ENCODE measurements at regions not wholly inside any gene's neighbourhood (a gene's known extent, or its start where the extent isn't known, plus 50 kb on each side); places are given as distances from the start of the nearest gene placed in this dataset.
"Not testable (repeated sequence)": the region's sequence is repeated elsewhere in the genome, so short reads cannot be mapped to it uniquely, and the experiment has no call there.

DNA sequence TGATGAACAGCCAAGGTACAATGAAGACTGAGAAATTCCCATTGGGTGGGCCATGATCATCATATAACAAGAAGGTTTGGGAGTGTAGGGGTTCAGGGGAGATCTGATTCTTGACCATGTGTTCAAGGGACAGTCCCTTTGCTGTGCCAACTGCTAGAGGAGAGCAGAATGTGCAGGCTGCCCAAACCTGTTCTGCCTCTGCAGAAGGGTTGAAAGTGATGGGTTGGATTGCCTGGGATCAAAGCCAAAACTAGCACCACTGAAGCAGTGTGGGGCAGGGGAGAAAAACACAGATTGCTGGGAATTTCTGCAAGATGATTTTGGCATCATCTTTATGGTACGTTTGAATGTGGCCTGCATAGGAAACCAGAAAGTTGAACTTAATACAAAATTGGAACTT is 303.9 kb downstream of the OTUD1 start:
- no peak for DNase-seq (ENCODE audit: extremely low read depth in 1 of 2, low read depth in 1 of 2)

DNA sequence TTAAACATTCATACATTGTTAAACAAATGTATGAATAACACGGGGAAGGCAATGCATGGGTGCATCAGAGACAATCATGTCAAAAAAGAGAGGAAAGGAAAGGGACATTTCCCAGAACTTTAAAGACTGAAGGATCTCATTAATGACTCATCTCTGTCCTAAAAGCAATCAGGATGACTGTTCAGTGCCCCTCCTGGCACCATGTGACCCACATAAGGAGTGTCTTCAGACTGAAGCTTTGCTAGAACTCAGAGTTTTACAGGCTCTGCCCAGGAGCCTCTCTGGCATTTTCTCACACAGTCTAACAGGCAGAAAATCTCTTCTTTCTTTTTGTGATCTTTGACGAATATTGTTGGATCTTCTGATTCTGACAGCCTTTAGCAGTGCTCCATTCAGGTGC is 315.3 kb downstream of the OTUD1 start:
- DNase-seq (ENCODE audit: extremely low read depth in 1 of 2, low read depth in 1 of 2) = no peak

DNA sequence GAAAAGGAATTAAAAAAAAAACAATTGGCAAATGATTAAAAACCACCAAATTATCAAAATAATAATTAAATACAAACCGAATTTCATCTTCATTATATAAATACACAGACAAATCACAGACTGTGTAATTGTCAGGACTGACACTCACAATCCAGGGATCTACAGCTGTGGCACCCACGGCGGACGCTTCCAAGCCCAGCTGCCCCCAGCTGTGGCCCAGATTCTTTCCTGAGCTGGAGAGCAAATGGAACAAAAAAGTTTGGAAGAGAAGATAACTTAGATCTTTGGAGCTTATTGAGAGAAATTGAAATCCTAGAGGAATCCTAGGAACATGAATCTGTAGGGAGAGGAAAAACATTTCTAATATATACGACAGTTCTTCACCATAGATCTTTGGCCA is 316.1 kb downstream of the OTUD1 start:
- no peak for DNase-seq (ENCODE audit: extremely low read depth in 1 of 2, low read depth in 1 of 2)

DNA sequence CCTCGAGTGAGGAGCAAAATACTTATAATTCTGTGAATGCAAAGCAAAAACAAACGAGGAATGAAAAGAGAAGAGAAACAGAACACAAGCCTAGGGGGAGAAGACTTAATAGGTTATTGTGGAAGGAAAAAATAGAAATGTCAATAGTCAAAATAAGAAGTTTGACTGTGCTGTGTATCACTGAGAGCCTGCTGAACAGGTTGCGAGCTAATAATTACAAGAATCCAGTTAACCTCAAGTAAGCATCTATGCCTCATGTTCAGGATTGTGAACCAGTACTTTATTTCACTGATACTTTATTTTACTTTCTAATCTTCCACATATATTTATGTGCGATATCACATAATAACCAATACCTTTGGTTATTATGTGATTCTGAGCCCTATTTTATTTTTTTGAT is 316.7 kb downstream of the OTUD1 start:
- DNase-seq (ENCODE audit: extremely low read depth in 1 of 2, low read depth in 1 of 2) = no peak

DNA sequence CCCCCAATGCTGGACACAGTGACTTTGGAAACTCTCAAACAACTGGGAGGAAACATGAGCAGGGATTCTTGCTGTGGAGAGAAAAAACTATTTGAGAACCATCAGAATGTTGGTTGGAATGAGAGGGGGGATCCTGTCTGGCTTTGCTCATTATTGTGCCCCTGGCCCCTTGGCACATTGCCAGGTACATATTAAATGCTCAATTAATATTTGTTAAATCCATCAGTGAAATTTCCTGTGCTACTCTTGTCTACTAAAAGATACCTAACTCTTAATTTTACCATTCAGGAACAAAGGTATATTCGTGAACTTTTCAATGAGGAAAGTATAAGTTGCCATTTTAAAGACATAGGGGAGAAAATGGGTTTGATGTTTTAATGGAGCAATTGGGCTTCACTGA is 329.4 kb downstream of the OTUD1 start:
- no peak for DNase-seq (ENCODE audit: extremely low read depth in 1 of 2, low read depth in 1 of 2)

DNA sequence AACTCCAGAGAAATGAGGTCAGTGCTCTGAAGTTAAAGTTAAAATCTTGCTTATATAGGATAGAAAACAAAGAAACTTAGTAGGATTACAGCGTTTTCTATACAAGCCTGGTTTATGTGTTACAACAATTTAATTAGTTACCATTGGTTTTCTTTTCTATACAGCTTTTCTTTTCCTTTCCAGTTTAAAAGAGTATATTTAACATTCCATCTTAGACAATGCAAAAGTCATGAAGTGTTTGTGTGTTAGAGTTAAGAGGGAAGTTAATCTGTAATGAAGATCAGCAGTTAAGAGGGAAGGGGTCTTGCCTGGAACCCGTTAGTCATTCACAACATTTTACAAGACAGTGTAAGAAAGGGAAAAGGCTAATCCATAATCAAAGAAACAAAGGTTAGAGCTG is 338.3 kb downstream of the OTUD1 start:
- no peak for DNase-seq (ENCODE audit: extremely low read depth in 1 of 2, low read depth in 1 of 2)

DNA sequence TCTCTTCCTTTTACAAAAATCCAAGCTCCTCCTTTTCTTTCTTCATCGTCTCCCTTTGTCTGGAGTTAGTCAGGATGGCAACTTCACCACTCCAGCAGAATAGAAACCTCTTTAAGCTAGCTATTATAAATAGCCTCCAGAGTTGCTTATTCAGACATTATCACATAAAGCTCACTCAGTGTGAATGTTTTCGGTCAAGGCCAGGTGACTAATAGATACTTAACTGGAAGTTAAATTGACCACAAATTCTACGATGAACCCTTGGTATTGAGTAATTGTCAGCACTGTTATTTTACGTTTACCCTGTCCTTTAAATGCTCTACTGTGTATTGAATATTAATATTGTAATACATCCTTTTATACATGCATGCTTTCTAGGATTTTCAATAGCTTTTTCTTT is 340.4 kb downstream of the OTUD1 start:
- DNase-seq (ENCODE audit: extremely low read depth in 1 of 2, low read depth in 1 of 2) = no peak

DNA sequence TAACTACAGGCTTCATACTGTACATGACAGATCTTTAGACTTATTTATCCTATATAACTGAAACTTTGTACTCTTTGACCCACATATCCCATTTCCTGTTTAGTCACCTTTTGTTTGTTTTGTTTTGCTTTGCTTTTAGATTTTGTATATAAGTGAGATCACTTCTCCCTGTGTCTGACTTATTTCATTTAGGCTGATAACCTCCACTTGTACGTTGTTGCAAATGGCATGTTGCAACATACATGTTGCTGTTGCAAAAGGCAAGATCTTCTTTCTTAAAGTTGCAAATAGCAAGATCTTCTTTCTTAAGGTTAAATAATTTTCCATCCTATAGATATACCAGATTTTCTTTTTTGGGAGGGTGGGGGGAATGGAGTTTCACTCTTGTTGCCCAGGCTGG is 341.5 kb downstream of the OTUD1 start:
- DNase-seq (ENCODE audit: extremely low read depth in 1 of 2, low read depth in 1 of 2) = no peak

DNA sequence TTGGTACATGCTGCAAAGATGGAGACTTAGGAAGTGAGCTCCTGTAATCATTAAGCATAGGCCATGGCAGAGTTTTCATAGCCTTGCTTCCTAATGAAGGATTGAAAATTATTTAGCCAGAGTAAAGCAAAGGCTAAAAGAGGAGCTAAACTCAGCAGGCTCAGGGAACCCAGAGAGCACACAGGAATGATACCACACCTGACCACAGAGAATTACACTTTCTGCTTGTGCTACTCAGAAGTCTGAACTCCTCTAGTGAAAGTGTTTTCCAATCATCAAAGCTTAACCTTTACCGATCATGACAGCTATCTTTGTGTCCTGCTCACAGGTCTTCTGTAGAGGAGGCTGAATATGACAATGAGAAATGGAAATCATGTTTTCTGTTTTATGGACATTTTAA is 347.7 kb downstream of the OTUD1 start:
- DNase-seq (ENCODE audit: extremely low read depth in 1 of 2, low read depth in 1 of 2) = no peak

DNA sequence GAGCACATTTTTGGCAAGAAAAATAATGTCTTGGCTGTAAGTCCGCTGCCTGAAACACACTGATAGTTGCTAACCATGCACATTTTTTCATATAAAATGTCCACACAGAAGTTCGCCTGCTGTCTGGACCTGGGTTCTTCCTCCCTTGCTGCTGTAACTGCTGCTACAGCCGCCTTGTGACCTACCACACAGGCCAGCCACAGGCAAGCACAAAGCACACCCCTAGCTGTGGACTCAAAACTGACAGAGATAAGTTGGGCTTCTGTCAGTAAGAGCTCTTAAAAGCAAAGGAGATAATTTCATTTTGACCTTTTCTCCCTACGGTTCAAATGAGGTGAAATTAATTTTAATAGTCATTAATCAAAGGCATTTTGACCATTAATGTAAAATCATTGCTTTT is 354.7 kb downstream of the OTUD1 start:
- DNase-seq (ENCODE audit: extremely low read depth in 1 of 2, low read depth in 1 of 2) = no peak

DNA sequence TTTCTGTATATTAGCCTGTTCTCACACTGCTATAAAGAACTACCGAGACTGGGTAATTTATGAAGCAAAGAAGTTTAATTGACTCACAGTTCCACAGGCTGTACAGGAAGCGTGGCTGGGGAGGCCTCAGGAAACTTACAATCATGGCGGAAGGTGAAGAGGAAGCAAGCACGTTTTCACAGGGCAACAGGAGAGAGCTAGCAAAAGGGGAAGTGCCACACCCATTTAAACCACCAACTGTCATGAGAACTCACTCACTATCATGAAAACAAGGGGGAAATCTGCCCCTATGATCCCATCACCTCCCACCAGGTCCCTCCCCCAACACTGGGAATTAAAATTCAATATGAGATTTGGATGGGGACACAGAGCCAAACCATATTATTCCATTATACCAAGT is 358.6 kb downstream of the OTUD1 start:
- not testable (repeated sequence) for DNase-seq (ENCODE audit: extremely low read depth in 1 of 2, low read depth in 1 of 2)

DNA sequence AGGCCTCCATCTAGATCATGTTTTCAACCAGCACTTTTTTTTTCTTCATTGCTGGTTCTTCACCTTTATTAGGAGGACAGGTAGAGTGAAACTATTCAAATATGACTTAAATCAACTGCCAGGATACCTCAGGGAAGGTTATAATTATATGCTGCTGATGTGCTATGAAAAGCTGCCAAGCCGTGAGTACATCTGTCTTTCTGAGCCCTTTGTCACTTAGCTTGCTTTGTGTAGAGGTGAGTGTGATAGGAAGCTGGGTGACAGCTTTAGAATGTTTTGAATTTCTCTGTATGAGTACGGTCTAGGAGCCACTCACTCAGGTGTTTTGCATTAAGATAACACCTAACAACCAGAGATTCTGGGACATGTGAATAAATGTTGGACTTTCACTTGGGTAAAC is 365.2 kb downstream of the OTUD1 start:
- DNase-seq (ENCODE audit: extremely low read depth in 1 of 2, low read depth in 1 of 2) = no peak

DNA sequence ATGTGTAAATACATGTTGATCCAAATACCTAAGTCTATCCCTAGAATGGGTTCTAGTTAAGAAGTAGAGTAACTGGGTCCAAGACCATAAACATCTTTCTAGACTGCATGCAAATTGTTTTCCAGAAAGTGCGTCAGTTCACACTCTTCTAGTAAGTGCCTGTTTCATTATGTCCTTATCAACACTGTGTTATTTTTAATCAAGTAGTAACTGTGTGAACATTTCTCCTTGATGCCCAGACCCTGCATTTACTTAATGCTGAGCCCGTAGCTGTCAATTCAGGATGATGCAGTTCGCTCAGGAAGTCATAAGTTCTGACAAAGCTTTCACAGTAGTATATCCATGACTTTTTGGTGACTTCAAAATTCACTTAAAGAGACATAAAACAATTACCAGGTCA is 374.8 kb downstream of the OTUD1 start:
- DNase-seq (ENCODE audit: extremely low read depth in 1 of 2, low read depth in 1 of 2) = no peak

DNA sequence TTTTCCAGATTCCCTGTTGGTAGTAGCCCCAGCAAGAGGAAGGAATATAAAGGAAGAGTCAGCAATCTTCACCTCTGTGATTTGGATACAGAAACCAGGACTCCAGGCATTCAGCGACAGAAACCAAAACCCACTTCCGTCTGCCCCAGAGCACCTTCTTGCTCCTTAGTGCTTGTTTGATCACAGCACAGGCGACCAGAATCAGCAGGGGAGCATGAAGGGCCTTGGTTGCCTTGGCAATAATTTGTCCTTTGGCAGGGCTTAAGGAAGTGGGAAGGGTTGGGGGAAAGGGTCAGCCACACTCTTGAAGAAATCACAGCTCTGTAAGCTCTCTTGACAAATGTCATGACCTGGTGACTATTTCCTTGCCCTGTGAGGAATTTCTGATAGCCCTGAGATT is 379.6 kb downstream of the OTUD1 start:
- DNase-seq (ENCODE audit: extremely low read depth in 1 of 2, low read depth in 1 of 2) = no peak

DNA sequence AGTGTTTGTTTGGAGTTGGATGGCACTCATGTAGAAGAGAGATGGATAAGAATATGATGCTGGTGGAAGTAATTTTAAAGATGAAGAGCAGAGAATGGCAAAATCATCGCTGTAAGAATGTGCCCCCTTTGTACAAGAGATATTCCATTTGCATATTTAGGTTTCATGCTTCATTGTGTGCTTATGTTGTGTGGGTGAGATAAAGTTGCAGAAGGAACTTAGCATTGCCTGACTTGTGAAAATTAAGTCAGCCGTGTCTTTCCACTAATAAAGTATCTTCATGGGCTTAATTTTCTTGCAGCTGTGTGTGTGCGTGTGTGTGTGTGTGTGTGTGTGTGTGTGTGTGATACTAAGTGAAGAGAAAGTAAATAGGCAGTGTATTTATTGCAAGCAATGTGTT is 381.9 kb downstream of the OTUD1 start:
- DNase-seq (ENCODE audit: extremely low read depth in 1 of 2, low read depth in 1 of 2) = no peak

DNA sequence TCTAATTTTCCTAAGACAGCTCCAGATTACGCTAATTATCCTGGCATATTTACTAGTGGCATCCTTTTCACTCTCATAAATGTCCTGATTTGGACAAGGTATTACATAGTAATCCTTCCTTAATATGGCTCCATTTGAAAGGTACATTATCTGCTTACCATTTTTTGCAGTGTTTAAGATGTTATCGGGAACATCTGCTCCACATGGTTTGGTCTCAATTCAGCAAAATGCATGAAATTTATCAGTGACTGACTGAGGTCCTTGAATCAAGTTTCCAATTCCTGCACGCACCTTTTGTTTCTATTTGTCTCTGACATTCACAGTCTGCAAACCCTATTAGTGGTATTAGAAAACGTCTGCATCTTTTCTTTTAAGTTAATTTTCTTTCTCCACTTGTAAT is 384.1 kb upstream of the KIAA1217 start:
- DNase-seq (ENCODE audit: extremely low read depth in 1 of 2, low read depth in 1 of 2) = no peak

DNA sequence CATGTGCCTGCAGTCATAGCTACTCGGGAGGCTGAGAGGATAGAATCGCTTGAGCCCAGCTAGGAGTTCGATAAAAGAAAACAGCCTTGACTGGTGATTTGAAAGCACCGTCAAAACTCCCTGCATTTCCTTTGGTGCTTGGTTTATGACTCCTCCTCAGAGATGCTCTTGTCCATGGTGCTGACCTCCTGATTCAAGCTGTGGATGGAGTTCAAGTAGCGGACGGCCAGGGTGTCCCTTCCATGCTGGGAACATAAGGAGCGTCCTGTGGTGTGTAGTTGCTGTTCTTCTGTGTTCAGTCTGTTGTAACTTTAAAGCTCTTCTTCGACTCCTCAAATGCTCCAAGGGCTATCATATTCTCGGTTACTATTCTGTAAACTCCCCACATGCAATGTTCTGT is 382.5 kb upstream of the KIAA1217 start:
- DNase-seq (ENCODE audit: extremely low read depth in 1 of 2, low read depth in 1 of 2) = no peak

DNA sequence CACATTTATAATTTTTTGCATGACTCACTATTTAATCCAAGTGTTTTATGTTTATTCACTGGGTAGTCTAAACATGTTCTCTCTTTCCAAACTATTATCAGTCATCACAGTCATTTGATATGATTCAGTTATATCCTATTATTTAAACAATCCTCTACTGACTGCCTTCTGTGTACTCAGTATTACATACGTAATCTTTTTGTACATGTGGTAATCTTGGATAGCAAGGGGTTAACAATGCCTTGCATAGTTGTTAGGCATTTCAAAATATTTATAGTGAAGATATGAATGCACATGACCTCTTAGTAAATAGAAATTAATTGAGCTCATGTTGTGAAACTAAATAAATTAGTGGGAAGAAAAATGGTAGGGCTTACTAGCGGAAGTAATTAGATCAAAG is 379.4 kb upstream of the KIAA1217 start:
- no peak for DNase-seq (ENCODE audit: extremely low read depth in 1 of 2, low read depth in 1 of 2)

DNA sequence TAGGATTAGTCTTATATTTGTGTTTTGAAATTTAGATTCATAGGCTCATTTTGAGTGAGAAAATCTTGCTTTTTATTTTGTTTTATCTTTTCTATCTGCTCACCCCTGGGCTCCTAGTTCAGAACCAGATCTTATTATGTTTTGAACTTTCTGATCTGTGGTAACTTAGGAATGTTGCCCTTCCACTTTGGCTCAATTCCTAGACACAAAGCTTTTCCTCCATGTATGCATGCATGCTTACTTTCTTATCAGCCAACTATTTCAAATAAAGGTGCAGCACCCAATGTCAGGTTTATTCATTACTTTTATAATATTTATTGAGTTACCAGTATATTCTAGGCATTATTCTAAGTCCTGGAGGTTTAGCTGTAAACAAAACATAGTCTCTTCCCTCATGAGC is 374.8 kb upstream of the KIAA1217 start:
- no peak for DNase-seq (ENCODE audit: extremely low read depth in 1 of 2, low read depth in 1 of 2)

DNA sequence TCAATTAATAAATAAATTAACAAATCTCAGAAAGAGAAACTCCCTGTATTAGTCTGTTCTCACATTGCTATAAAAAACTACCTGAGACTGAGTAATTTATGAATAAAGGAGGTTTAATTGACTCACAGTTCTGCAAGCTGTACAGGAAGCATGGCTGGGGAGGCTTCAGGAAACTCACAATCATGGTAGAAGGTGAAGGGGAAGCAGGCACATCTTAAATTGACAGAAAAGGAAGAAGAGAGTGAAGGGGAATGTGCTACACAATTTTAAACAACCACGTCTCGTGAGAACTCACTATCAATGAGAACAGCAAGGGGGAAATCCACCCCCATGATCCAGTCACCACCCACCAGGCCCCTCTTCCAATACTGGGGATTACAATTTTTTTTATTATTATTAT is 358.3 kb upstream of the KIAA1217 start:
- no peak for DNase-seq (ENCODE audit: extremely low read depth in 1 of 2, low read depth in 1 of 2)

DNA sequence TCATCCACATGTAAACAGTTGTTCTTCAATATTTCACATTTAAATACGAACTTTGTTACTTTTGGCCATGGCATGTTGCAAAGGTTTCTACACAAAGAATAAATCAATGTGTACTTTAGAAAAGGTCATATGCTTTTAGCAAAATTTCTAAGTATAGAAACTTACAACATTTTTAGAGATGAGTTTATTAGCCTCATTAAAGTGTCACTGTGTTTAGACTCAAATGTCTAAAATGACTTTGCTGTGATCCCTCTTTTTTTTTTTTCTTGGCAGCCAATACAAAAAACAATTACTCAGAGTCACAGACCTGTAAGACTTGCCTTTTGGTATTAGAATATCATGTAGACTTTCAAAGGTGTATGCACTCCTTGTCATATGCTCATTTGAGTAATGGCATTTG is 349.3 kb upstream of the KIAA1217 start:
- no peak for DNase-seq (ENCODE audit: extremely low read depth in 1 of 2, low read depth in 1 of 2)

DNA sequence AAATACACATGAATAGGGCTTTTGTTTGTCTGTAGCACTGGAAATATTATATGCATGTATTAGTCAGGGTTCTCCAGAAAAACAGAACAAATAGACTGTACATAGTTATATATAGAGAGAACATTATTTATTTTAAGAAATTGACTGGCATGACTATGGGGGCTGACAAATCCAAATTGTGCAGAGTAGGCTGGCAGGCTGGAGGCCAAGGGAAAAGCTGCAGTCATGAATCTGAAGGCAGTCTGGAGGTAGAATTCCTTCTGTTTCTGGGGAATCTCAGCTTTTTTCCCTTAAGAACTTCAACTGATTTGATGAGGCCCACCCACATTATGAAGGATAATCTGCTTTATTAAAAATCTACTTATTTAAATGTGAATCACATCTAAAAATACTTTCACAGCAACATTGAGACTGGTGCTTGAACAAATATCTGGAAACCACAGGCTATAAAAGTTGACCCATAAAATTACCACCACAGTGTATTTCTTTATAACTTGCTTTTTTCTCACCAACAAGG is 344.2 kb upstream of the KIAA1217 start:
- no peak for DNase-seq (ENCODE audit: extremely low read depth in 1 of 2, low read depth in 1 of 2)

DNA sequence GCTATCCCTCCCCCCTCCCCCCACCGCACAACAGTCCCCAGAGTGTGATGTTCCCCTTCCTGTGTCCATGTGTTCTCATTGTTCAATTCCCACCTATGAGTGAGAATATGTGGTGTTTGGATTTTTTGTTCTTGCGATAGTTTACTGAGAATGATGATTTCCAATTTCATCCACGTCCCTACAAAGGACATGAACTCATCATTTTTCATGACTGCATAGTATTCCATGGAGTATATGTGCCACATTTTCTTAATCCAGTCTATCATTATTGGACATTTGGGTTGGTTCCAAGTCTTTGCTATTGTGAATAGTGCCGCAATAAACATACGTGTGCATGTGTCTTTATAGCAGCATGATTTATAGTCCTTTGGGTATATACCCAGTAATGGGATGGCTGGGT is 342.0 kb upstream of the KIAA1217 start:
- not testable (repeated sequence) for DNase-seq (ENCODE audit: extremely low read depth in 1 of 2, low read depth in 1 of 2)

DNA sequence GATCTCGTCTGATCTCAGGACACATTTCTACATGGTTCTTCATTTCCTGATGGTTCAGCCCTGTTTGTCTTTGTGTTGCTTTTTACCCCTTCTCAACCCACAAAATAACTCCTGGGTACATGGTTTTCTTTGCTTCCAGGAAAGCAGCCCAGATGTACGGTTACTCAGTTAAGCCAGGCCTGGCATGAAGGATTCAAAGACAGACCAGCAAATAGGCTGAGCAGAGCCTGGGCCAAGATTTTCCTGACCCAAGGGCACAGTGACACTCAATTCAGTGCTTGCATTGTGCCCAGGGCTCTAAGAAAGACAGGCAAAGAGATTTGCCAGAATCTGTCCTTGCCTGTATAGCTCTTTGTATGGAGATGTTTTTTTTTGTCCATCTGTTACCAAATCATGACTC is 340.8 kb upstream of the KIAA1217 start:
- DNase-seq (ENCODE audit: extremely low read depth in 1 of 2, low read depth in 1 of 2) = no peak
